CD4-positive, alpha-beta T cell (primary cell): ENCODE measurements at regions not wholly inside any gene's neighbourhood (a gene's known extent, or its start where the extent isn't known, plus 50 kb on each side); places are given as distances from the start of the nearest gene placed in this dataset.

Experiments used
- ATAC-seq: fragments of 200-7000 bp; cut with Tn5 transposase; one replicate; pipeline ENCODE4 v1.10.0; 2022; ENCODE audit warnings: mild to moderate bottlenecking; ENCODE audit not compliant: poor library complexity
- CTCF ChIA-PET: fragments of 350-600 bp; sonication (Branson Sonifier 250); formaldehyde crosslinking; loops from one replicate; lab custom pipeline; 2021; ENCODE audit warnings: antibody characterized with exemption, inconsistent platforms; lab: Charles Lee
- POLR2A ChIA-PET: fragments of 350-600 bp; sonication (Branson Sonifier 250); formaldehyde crosslinking; loops from one replicate; lab custom pipeline; 2021; ENCODE audit warnings: antibody characterized with exemption, inconsistent platforms; lab: Charles Lee
- DNase-seq, 14 experiments: peaks; one replicate each; pipeline ENCODE4 v3.0.0-alpha.2; 2013 to 2020; ENCODE audit warnings: mixed read lengths in 2 of 14
- H3K27ac ChIP-seq, 2 donors: one replicate each; pipeline versions ENCODE4 v1.5.1 to v1.7.0; 2013; ENCODE audit warnings: low read length in 2 of 2, low read depth in 1 of 2, mild to moderate bottlenecking in 1 of 2
- H3K27me3 ChIP-seq, 2 experiments: 1 replicate in 1 of 2; 2 replicates in 1 of 2; pipeline versions ENCODE4 v1.6.1 to v1.7.0; 2013; ENCODE audit warnings: low read length in 2 of 2, control low read depth in 1 of 2, mild to moderate bottlenecking in 1 of 2, moderate library complexity in 1 of 2; ENCODE audit not compliant: insufficient read depth in 2 of 2, control insufficient read depth in 1 of 2
- H3K36me3 ChIP-seq: one replicate; pipeline ENCODE4 v1.6.1; 2013; ENCODE audit warnings: low read length, control low read depth; ENCODE audit not compliant: insufficient read depth
- H3K4me1 ChIP-seq: one replicate; pipeline ENCODE4 v1.6.1; 2013; ENCODE audit warnings: low read length, control low read depth; ENCODE audit not compliant: insufficient read depth
- H3K4me3 ChIP-seq: one replicate; pipeline ENCODE4 v1.5.1; 2013; ENCODE audit warnings: mild to moderate bottlenecking, low read length, moderate library complexity
- H3K9me3 ChIP-seq, 2 experiments: 1 replicate in 1 of 2; 2 replicates in 1 of 2; pipeline versions ENCODE4 v1.6.1 to v1.7.0; 2013; ENCODE audit warnings: low read length in 2 of 2, mild to moderate bottlenecking in 2 of 2, control low read depth in 1 of 2, moderate library complexity in 1 of 2; ENCODE audit not compliant: control insufficient read depth in 1 of 2, insufficient read depth in 1 of 2
- H3K27ac Mint-ChIP-seq: one replicate; pipeline ENCODE4 v1.8.0; 2020; ENCODE audit warnings: mixed read lengths
- H3K27me3 Mint-ChIP-seq: one replicate; pipeline ENCODE4 v1.8.0; 2021; ENCODE audit warnings: mixed read lengths
- H3K36me3 Mint-ChIP-seq: one replicate; pipeline ENCODE4 v1.8.0; 2021; ENCODE audit warnings: low read depth, mixed read lengths
- H3K4me1 Mint-ChIP-seq: one replicate; pipeline ENCODE4 v1.8.0; 2021; ENCODE audit warnings: low read depth, mixed read lengths
- H3K4me3 Mint-ChIP-seq: one replicate; pipeline ENCODE4 v1.8.0; 2020; ENCODE audit warnings: mild to moderate bottlenecking, mixed read lengths
- H3K9me3 Mint-ChIP-seq: one replicate; pipeline ENCODE4 v1.8.0; 2020; ENCODE audit warnings: mixed read lengths
- CTCF ChIP-seq: fragments of 200-600 bp; IDR thresholded peaks from one replicate; pipeline ENCODE4 v1.8.0; 2022; ENCODE audit warnings: antibody characterized with exemption, mild to moderate bottlenecking
- intact Hi-C, 2 experiments: fragments of 100-400 bp; cut with DNase I in 1 of 2; cut with micrococcal nuclease in 1 of 2; formaldehyde crosslinking; loops; one replicate each; pipeline versions ENCODE4 v1.15.1 to v1.9.0; 2023 to 2025; cut with DNase I, micrococcal nuclease

- peaks cover 32% of the 10 kb centered on the region for H3K27me3 Mint-ChIP-seq
- POLR2A ChIA-PET: no interaction called here
- no peak for ATAC-seq
Measured at GRCh38 chr5:175246889-175247520, 197.0 kb downstream of the DRD1 start.

GRCh38 chr5:175246242-175246888 is 197.6 kb downstream of the DRD1 start:
- H3K27me3 ChIP-seq: peaks cover 8 to 9% of the 10 kb centered on the region in 2 experiments
- no peak overlapping the region for H3K27ac ChIP-seq
- H3K9me3 Mint-ChIP-seq: no peaks in the 10 kb centered on the region
- no peak for TF ChIP-seq CTCF
- H3K27ac Mint-ChIP-seq: no peak overlapping the region
- no peaks in the 10 kb centered on the region for H3K36me3 ChIP-seq
- H3K4me3 Mint-ChIP-seq: no peak overlapping the region
- H3K4me1 ChIP-seq: no peaks in the 10 kb centered on the region
- CTCF ChIA-PET: no interaction called here
- POLR2A ChIA-PET: no interaction called here
- no peaks in the 10 kb centered on the region for H3K36me3 Mint-ChIP-seq
- no peak overlapping the region for H3K4me3 ChIP-seq
- DNase-seq (no peak), ATAC-seq (no peak)
- H3K9me3 ChIP-seq: no peaks in the 10 kb centered on the region
- peaks cover 36% of the 10 kb centered on the region for H3K27me3 Mint-ChIP-seq
- H3K4me1 Mint-ChIP-seq: no peaks in the 10 kb centered on the region
- intact Hi-C loops: no loop called here

More at GRCh38 chr5:175246889-175247520, 197.0 kb downstream of the DRD1 start:
- no peak overlapping the region for H3K27ac Mint-ChIP-seq
- no peak overlapping the region for H3K4me3 ChIP-seq
- CTCF ChIA-PET: no interaction called here
- no peak overlapping the region for H3K27ac ChIP-seq
- no peaks in the 10 kb centered on the region for H3K36me3 Mint-ChIP-seq
- no peaks in the 10 kb centered on the region for H3K36me3 ChIP-seq
- DNase-seq: no peak
- no peaks in the 10 kb centered on the region for H3K4me1 ChIP-seq
- H3K9me3 Mint-ChIP-seq: no peaks in the 10 kb centered on the region
- no peak for TF ChIP-seq CTCF
- no peaks in the 10 kb centered on the region for H3K4me1 Mint-ChIP-seq
- no peak overlapping the region for H3K4me3 Mint-ChIP-seq
- intact Hi-C loops: no loop called here
- H3K9me3 ChIP-seq: no peaks in the 10 kb centered on the region
- H3K27me3 ChIP-seq: peaks cover 8 to 9% of the 10 kb centered on the region in 2 experiments

GRCh38 chr5:175243441-175243840 is 200.5 kb downstream of the DRD1 start:
- Mint-ChIP-seq H3K27ac (no peak overlapping the region), H3K27me3 (peaks cover 45% of the 10 kb centered on the region), H3K36me3 (no peaks in the 10 kb centered on the region), H3K4me1 (no peaks in the 10 kb centered on the region), H3K9me3 (no peaks in the 10 kb centered on the region), H3K4me3 (no peak overlapping the region)
- Histone ChIP-seq H3K4me1 (no peaks in the 10 kb centered on the region), H3K27me3 (peaks cover 4 to 8% of the 10 kb centered on the region in 2 experiments), H3K4me3 (no peak overlapping the region), H3K36me3 (no peaks in the 10 kb centered on the region), H3K9me3 (no peaks in the 10 kb centered on the region), H3K27ac (no peak overlapping the region)
- DNase-seq (no peak), ATAC-seq (no peak)
- intact Hi-C loops: no loop called here
- ChIA-PET CTCF (no interaction called here), POLR2A (no interaction called here)
- no peak for TF ChIP-seq CTCF
